PC-9 (cell line): ENCODE measurements at regions not wholly inside any gene's neighbourhood (a gene's known extent, or its start where the extent isn't known, plus 50 kb on each side); places are given as distances from the start of the nearest gene placed in this dataset.

Experiments used
- BruUV-seq: library from RNA; stranded (reverse); fragments of 400-500 nt; replicated peaks from 2 replicates; lab custom pipeline; 2021; lab: Mats Ljungman, UMichigan
- CTCF ChIA-PET: fragments of 300-600 bp; sonication (Branson Sonifier 250); formaldehyde crosslinking; loops from one replicate; lab custom pipeline; 2022; ENCODE audit warnings: antibody characterized with exemption; lab: Charles Lee
- POLR2A ChIA-PET: fragments of 300-600 bp; sonication (Branson Sonifier 250); formaldehyde crosslinking; loops from one replicate; lab custom pipeline; 2022; ENCODE audit warnings: antibody characterized with exemption; ENCODE audit not compliant: unreplicated experiment; lab: Charles Lee
- DNase-seq, 2 experiments: peaks; one replicate each; pipeline versions ENCODE4 v3.0.0 to v3.0.0-alpha.2; 2015 to 2022; ENCODE audit warnings: mixed read lengths in 1 of 2
- H2AFZ ChIP-seq: fragments of 200-600 bp; sonication (generic); 2 replicates; pipeline ENCODE4 v1.8.1; 2017; ENCODE audit warnings: antibody characterized with exemption
- H3F3A ChIP-seq: fragments of 200-600 bp; sonication (generic); 2 replicates; pipeline ENCODE4 v1.8.1; 2017; ENCODE audit warnings: antibody characterized with exemption, mild to moderate bottlenecking, low read depth; ENCODE audit not compliant: insufficient read depth
- H3K27ac ChIP-seq: fragments of 200-600 bp; sonication (generic); 2 replicates; pipeline ENCODE4 v1.6.1; 2016; ENCODE audit warnings: mixed run types
- H3K27me3 ChIP-seq: fragments of 200-600 bp; sonication (generic); 2 replicates; pipeline ENCODE4 v1.6.1; 2016; ENCODE audit warnings: low read depth, mixed run types; ENCODE audit not compliant: insufficient read depth
- H3K36me3 ChIP-seq: fragments of 200-600 bp; sonication (generic); 2 replicates; pipeline ENCODE4 v1.6.1; 2016; ENCODE audit warnings: low read depth, mixed run types
- H3K4me1 ChIP-seq: fragments of 200-600 bp; sonication (generic); replicated peaks from 2 replicates; pipeline ENCODE4 v1.6.1; 2016; ENCODE audit warnings: mixed run types; ENCODE audit not compliant: insufficient read depth
- H3K4me2 ChIP-seq: fragments of 200-600 bp; sonication (generic); 2 replicates; pipeline ENCODE4 v1.6.1; 2017; ENCODE audit warnings: mixed run types
- H3K4me3 ChIP-seq: fragments of 200-600 bp; sonication (generic); 2 replicates; pipeline ENCODE4 v1.6.1; 2016; ENCODE audit warnings: mixed run types
- H3K79me2 ChIP-seq: fragments of 200-600 bp; sonication (generic); 2 replicates; pipeline ENCODE4 v1.6.1; 2017; ENCODE audit warnings: low read depth, mixed run types
- H3K9me2 ChIP-seq: fragments of 200-600 bp; sonication (generic); 2 replicates; pipeline ENCODE4 v1.8.1; 2017; ENCODE audit warnings: mild to moderate bottlenecking; ENCODE audit not compliant: insufficient read depth
- H3K9me3 ChIP-seq: fragments of 200-600 bp; sonication (generic); 2 replicates; pipeline ENCODE4 v1.8.1; 2016; ENCODE audit warnings: low read depth; ENCODE audit not compliant: insufficient read depth
- H4K20me1 ChIP-seq: fragments of 200-600 bp; sonication (generic); 2 replicates; pipeline ENCODE4 v1.8.1; 2017; ENCODE audit not compliant: insufficient read depth
- EZH2 ChIP-seq: fragments of 200-600 bp; sonication (generic); IDR thresholded peaks from 2 replicates; pipeline ENCODE4 v1.8.0; 2017; ENCODE audit warnings: antibody characterized with exemption, low read depth
- intact Hi-C: fragments of 100-400 bp; cut with micrococcal nuclease; formaldehyde crosslinking; loops from one replicate; pipeline ENCODE4 v1.10.0; 2022; ENCODE audit not compliant: unreplicated experiment
- TF ChIP-seq, protein P1 (sequence below): fragments of 200-600 bp; sonication (generic); conservative IDR thresholded peaks from 2 replicates; pipeline ENCODE4 v1.6.1; 2017; ENCODE audit warnings: mixed run types, antibody characterized with exemption, mild to moderate bottlenecking, moderate library complexity

DNA sequence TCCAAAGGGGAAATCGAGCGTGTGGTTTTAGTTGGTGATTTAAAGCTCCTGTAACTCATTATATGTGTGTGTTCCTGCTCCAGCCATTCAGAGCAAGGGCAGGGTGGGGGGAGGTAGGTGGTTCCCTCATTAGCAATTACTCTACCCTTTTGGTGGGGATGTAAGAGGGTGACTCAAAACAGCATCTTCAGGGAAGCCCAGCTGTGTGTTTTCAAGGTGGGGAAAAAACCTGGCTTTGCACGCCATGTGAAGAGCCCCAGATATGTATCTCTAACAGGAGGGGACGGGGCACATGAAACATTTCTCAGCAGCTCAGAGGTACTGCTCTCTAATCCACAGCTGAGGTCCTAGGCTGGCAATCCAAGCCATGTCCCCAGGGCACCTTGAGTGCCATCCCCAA, 241.3 kb upstream of the ZFHX3 start:
- no peak for DNase-seq
- Histone ChIP-seq H3K27me3 (peaks cover 79% of the 10 kb centered on the region), H3K79me2 (no peaks in the 10 kb centered on the region), H3F3A (no peaks in the 10 kb centered on the region), H3K4me3 (no peak overlapping the region), H3K9me3 (no peaks in the 10 kb centered on the region), H3K9me2 (no peaks in the 10 kb centered on the region), H4K20me1 (no peaks in the 10 kb centered on the region), H2AFZ (no peak overlapping the region), H3K36me3 (no peaks in the 10 kb centered on the region), H3K4me2 (no peak overlapping the region), H3K27ac (no peak overlapping the region), H3K4me1 (no peaks in the 10 kb centered on the region)
- intact Hi-C loops = no loop called here
- POLR2A ChIA-PET = no interaction called here
- TF ChIP-seq EZH2 = no peak
- TF ChIP-seq, protein P1, sequence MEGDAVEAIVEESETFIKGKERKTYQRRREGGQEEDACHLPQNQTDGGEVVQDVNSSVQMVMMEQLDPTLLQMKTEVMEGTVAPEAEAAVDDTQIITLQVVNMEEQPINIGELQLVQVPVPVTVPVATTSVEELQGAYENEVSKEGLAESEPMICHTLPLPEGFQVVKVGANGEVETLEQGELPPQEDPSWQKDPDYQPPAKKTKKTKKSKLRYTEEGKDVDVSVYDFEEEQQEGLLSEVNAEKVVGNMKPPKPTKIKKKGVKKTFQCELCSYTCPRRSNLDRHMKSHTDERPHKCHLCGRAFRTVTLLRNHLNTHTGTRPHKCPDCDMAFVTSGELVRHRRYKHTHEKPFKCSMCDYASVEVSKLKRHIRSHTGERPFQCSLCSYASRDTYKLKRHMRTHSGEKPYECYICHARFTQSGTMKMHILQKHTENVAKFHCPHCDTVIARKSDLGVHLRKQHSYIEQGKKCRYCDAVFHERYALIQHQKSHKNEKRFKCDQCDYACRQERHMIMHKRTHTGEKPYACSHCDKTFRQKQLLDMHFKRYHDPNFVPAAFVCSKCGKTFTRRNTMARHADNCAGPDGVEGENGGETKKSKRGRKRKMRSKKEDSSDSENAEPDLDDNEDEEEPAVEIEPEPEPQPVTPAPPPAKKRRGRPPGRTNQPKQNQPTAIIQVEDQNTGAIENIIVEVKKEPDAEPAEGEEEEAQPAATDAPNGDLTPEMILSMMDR = no peak
- CTCF ChIA-PET = no interaction called here
- no TSS peak for BruUV-seq

DNA sequence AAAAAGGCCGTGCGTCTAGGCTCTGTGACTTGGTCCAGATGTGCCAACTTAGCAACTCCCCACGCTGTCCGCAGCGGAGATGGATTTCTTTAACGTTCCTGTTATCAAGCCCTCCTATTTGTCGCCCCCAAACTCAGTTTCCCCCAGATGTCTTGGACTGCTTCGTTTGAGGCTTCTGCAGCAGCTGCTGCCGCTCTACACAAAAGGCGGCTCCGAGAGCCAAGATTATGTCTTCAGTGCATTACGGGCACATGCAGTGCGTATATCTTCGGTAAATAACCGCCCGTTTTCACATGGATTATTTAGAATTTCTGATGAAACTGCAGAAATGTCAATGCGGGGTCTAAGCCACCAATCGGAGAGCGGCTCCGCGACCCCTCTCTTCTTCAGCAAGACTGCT, 240.6 kb upstream of the ZFHX3 start:
- TF ChIP-seq, protein P1 = no peak
- 0 out of 2 replicates have a peak, but pooled peaks have one; percentile 24 for TF ChIP-seq EZH2
- intact Hi-C loops = no loop called here
- Histone ChIP-seq H3K9me3 (no peaks in the 10 kb centered on the region), H3K27me3 (peaks cover 73% of the 10 kb centered on the region), H3K27ac (no peak overlapping the region), H3K4me3 (no peak overlapping the region), H3F3A (no peaks in the 10 kb centered on the region), H4K20me1 (no peaks in the 10 kb centered on the region), H3K36me3 (no peaks in the 10 kb centered on the region), H3K4me2 (no peak overlapping the region), H3K4me1 (no peaks in the 10 kb centered on the region), H3K9me2 (no peaks in the 10 kb centered on the region), H3K79me2 (no peaks in the 10 kb centered on the region), H2AFZ (no peak overlapping the region)
- POLR2A ChIA-PET = no interaction called here
- BruUV-seq = no TSS peak
- CTCF ChIA-PET = no interaction called here
- DNase-seq = no peak

DNA sequence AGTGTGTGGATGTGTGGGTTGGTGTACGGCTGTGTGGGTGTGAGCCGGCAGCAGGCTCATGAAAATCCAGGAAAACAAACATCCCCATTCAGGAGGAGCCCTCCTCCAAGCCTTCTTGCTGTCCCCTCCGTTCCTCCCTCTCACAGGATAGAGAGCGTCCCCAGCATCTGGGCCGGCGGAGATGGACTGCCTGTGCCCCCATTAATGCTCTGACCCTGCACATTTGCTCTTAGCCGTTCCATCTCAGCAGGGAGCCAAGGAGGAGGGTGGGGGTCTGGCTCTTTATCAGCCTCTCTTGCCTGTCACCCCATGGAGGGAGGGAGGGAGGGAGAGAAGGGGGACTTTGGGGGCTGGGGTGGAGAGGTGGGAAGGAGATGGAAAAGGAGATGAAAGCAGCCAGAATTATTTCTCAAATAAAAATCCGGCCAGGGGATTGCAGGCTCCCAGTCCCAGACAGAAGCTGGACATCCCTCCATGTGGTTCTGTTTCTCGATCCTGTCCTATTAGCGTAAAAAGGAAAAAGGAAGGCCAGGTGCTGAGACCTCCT, 240.0 kb upstream of the ZFHX3 start:
- no peak for TF ChIP-seq EZH2
- TF ChIP-seq, protein P1 = no peak
- no TSS peak for BruUV-seq
- H3K79me2 ChIP-seq = no peaks in the 10 kb centered on the region
- no peak overlapping the region for H3K27ac ChIP-seq
- H4K20me1 ChIP-seq = no peaks in the 10 kb centered on the region
- intact Hi-C loops = no loop called here
- H3K36me3 ChIP-seq = no peaks in the 10 kb centered on the region
- H3K27me3 ChIP-seq = peaks cover 72% of the 10 kb centered on the region
- H3K9me3 ChIP-seq = no peaks in the 10 kb centered on the region
- H3K4me2 ChIP-seq = no peak overlapping the region
- no peaks in the 10 kb centered on the region for H3K4me1 ChIP-seq
- no peak overlapping the region for H2AFZ ChIP-seq
- no peaks in the 10 kb centered on the region for H3K9me2 ChIP-seq
- H3K4me3 ChIP-seq = no peak overlapping the region
- POLR2A ChIA-PET = no interaction called here
- CTCF ChIA-PET = no interaction called here
- H3F3A ChIP-seq = no peaks in the 10 kb centered on the region
- no peak for DNase-seq
